ENCODE measurements at regions not wholly inside any gene's neighbourhood (a gene's known extent, or its start where the extent isn't known, plus 50 kb on each side); places are given as distances from the start of the nearest gene placed in this dataset.
"Not testable (repeated sequence)": the region's sequence is repeated elsewhere in the genome, so short reads cannot be mapped to it uniquely, and the experiment has no call there.

DNA sequence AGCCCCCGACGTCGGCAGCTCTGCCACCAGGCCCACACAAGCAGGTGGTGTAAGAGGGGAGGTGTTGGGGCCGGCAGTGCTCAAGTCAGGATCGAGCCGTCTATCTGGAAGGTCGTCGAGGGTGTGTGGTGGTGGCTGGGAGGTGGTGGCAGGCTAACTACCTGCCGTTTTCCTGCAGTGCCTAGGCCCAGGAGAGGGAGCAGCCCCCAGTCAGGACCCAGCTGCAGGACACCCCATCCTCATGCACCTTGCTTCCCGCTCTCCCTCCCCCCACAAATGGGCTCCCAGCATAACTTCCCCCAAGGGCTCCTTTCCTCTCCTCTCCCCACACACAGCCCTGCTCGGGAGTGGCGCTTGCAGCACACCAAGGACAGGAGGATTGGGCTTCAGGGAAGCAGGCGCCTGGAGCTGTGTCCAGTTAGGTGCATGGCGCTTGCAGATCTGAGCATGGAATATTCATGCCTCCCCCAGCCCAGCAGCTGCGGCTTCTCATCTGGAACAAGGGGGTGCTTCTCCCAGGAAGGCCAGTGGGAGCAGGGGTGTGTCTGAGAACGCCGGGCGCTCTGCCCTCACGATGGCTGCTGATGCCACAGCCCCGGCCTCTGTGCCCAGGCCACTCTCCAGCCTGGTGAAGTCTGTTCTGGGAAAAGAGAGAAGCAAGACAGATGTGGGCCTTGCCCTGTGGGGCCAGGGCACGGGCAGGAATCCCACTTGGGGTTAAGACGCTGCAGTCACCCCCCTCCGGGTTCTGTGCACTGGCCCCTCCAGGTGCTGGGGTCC is 127.7 kb downstream of the IGLL1 start:
- no peak for DNase-seq
- TF ChIP-seq, protein P1, sequence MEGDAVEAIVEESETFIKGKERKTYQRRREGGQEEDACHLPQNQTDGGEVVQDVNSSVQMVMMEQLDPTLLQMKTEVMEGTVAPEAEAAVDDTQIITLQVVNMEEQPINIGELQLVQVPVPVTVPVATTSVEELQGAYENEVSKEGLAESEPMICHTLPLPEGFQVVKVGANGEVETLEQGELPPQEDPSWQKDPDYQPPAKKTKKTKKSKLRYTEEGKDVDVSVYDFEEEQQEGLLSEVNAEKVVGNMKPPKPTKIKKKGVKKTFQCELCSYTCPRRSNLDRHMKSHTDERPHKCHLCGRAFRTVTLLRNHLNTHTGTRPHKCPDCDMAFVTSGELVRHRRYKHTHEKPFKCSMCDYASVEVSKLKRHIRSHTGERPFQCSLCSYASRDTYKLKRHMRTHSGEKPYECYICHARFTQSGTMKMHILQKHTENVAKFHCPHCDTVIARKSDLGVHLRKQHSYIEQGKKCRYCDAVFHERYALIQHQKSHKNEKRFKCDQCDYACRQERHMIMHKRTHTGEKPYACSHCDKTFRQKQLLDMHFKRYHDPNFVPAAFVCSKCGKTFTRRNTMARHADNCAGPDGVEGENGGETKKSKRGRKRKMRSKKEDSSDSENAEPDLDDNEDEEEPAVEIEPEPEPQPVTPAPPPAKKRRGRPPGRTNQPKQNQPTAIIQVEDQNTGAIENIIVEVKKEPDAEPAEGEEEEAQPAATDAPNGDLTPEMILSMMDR (IDR thresholded peaks at IDR 0.05; ENCODE audit: partially characterized antibody, unreplicated experiment), result no peak
- Mint-ChIP-seq H3K4me3 (ENCODE audit: unreplicated experiment) (no peak overlapping the region), H3K36me3 (ENCODE audit: unreplicated experiment) (no peaks in the 10 kb centered on the region), H3K4me1 (ENCODE audit: low read depth, unreplicated experiment) (peaks cover 12% of the 10 kb centered on the region), H3K27me3 (ENCODE audit: unreplicated experiment) (no peaks in the 10 kb centered on the region), H3K27ac (ENCODE audit: unreplicated experiment) (no peak overlapping the region), H3K9me3 (ENCODE audit: unreplicated experiment) (peaks cover 6% of the 10 kb centered on the region)

DNA sequence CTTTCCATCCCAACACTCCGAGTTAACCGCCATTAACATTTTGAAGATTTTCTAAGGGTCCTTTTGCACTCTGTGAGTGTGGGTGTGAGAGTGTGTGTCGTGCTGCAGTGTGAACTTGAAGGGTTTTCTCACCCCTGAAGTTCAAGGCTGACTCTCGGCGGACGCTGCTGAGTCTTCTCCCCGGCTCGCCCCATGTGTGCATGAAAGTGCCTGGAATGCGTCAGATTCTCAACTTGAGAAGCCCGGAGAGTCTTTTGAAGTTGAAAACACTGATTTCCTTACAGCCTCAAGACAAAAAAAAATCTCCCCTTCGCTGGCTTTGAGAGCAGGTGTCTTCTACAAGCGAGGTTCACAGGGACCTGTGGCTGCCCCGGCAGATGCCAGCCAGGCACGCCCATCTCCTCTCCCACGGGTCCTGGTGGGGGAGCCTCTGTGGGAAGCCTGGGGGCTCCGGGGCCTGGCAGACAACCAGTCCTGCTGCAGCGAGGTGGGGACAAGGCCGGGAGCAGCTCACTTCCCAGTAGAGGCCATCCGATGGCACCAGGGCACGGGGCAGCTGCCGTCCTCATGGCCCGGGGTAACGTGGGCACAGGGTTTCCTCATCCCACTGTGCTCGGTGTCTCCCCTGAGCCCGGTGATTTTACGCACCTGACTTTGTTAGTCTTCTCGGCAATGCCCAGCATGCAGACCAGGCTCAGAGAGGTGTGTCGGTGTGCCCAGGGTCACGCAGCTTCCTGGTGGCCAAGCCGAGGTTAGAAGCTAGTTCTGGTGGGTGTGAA is 128.4 kb downstream of the IGLL1 start:
- H3K36me3 Mint-ChIP-seq (ENCODE audit: unreplicated experiment); H3K4me1 Mint-ChIP-seq (ENCODE audit: low read depth, unreplicated experiment); DNase-seq; H3K9me3 Mint-ChIP-seq (ENCODE audit: unreplicated experiment); H3K27ac Mint-ChIP-seq (ENCODE audit: unreplicated experiment); H3K4me3 Mint-ChIP-seq (ENCODE audit: unreplicated experiment); H3K27me3 Mint-ChIP-seq (ENCODE audit: unreplicated experiment): not testable (repeated sequence)

DNA sequence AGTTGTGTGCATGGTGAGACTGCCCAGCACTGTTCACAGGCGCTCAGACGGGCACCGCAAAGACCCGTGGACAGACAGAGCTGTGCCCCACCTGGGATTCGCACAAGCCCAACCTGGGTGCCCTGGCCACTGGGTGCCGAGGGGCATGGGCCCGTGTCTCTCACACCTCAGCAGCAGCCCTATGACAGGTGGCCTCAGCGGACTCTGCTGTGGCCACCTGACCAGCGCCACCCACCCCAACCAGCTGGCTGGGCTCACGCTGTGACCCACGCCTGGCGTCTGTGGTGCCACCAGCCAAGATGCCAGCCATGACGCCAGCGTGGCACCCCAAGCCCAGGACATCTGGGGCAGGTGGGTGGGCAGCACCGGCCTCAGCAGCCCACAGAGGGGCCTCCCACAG is 129.3 kb downstream of the IGLL1 start:
- not testable (repeated sequence) for H3K4me1 Mint-ChIP-seq (ENCODE audit: low read depth, unreplicated experiment); H3K9me3 Mint-ChIP-seq (ENCODE audit: unreplicated experiment); H3K27me3 Mint-ChIP-seq (ENCODE audit: unreplicated experiment); H3K4me3 Mint-ChIP-seq (ENCODE audit: unreplicated experiment); H3K27ac Mint-ChIP-seq (ENCODE audit: unreplicated experiment); DNase-seq
- peaks cover 13% of the 10 kb centered on the region for H3K36me3 Mint-ChIP-seq (ENCODE audit: unreplicated experiment)

DNA sequence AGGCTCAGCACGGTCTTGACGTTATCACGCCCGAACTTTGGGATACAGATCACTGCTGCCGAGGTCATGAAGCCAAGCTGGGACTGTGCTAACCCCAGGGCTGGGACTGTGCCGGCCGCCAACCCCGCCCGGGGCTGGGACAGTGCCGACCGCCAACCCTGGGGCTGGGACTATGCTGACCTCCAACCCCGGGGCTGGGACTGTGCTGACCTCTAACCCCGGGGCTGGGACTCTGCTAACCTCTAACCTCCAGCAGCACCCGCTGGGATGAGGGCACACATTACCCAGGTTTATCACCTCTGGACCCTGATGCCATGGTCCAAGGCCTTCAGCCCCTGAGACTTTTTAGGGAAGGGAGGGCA is 129.7 kb downstream of the IGLL1 start:
- DNase-seq, result no peak
- peaks cover 5% of the 10 kb centered on the region for H3K27me3 Mint-ChIP-seq (ENCODE audit: unreplicated experiment)
- no peak overlapping the region for H3K27ac Mint-ChIP-seq (ENCODE audit: unreplicated experiment)
- peaks cover 13% of the 10 kb centered on the region for H3K36me3 Mint-ChIP-seq (ENCODE audit: unreplicated experiment)
- H3K4me3 Mint-ChIP-seq (ENCODE audit: unreplicated experiment), result no peak overlapping the region
- TF ChIP-seq, protein P1 (IDR thresholded peaks at IDR 0.05; ENCODE audit: partially characterized antibody, unreplicated experiment), result no peak
- H3K4me1 Mint-ChIP-seq (ENCODE audit: low read depth, unreplicated experiment), result peaks cover 1% of the 10 kb centered on the region
- H3K9me3 Mint-ChIP-seq (ENCODE audit: unreplicated experiment), result peaks cover 10% of the 10 kb centered on the region

DNA sequence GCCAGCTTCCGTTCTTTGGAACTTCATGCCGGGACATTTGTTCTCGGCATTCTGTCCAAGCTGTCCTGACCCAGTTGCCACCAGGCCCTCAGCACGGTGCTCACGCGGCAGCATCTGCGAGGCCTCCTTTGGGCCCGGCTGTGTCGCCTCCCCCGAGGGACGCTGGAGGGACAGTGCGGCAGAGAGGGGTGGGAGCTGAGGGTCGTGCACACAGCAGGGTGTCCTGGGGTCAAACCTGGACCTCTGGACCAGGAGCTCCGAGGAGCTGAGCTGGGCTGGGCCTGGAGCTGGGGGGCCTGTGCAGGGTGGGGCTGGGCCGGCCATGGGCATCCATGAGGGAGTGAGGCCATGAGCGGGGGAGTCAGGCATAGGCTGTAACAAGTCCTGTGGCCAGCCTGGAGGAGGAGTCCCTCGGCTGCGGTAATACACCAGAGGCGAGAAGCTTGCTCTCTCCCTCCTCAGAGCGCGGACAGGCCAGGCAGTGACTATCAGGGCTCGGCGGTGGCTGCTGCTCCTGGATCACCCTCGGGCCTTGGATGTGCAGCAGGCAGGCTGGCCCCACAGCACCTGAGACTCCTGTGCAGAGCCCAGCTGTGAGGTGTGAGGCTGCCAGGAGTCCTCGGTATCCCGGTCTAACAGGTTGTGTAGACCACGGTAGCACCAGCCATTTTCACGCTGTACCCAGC is 130.2 kb downstream of the IGLL1 start:
- not testable (repeated sequence) for DNase-seq; H3K27ac Mint-ChIP-seq (ENCODE audit: unreplicated experiment); H3K9me3 Mint-ChIP-seq (ENCODE audit: unreplicated experiment); H3K27me3 Mint-ChIP-seq (ENCODE audit: unreplicated experiment); H3K4me1 Mint-ChIP-seq (ENCODE audit: low read depth, unreplicated experiment); H3K4me3 Mint-ChIP-seq (ENCODE audit: unreplicated experiment)
- H3K36me3 Mint-ChIP-seq (ENCODE audit: unreplicated experiment), result peaks cover 14% of the 10 kb centered on the region

DNA sequence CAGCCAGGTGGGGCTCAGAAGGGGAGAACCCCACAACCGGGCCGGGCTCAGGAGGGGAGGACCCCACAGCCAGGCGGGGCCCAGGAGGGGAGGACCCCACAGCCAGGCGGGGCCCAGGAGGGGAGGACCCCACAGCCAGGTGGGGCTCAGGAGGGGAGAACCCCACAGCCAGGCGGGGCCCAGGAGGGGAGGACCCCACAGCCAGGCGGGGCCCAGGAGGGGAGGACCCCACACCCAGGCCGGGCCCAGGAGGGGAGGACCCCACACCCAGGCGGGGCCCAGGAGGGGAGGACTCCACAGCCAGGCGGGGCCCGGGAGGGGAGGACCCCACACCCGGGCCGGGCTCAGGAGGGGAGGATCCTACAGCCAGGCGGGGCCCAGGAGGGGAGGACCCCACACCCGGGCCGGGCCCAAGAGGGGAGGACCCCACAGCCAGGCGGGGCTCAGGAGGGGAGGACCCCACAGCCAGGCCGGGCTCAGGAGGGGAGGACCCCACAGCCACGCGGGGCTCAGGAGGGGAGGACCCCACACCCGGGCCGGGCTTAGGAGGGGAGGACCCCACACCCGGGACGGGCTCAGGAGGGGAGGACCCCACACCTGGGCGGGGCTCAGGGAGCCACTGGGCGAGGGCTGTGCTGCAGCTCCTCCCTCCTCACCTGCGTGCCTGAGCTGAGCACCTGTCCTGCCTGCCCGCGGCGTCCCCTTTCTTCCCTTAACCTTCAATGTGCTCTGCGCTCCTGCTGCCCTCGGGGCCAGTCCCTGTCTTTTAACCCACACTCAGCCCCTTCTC is 131.4 kb downstream of the IGLL1 start:
- not testable (repeated sequence) for H3K4me1 Mint-ChIP-seq (ENCODE audit: low read depth, unreplicated experiment); H3K4me3 Mint-ChIP-seq (ENCODE audit: unreplicated experiment); DNase-seq; H3K27me3 Mint-ChIP-seq (ENCODE audit: unreplicated experiment); H3K27ac Mint-ChIP-seq (ENCODE audit: unreplicated experiment)
- H3K36me3 Mint-ChIP-seq (ENCODE audit: unreplicated experiment), result peaks cover 22% of the 10 kb centered on the region
- H3K9me3 Mint-ChIP-seq (ENCODE audit: unreplicated experiment), result peaks cover 12% of the 10 kb centered on the region

Measured in glutamatergic neuron (in vitro differentiated cells).